HEK293 (cell line): ENCODE measurements at regions not wholly inside any gene's neighbourhood (a gene's known extent, or its start where the extent isn't known, plus 50 kb on each side); places are given as distances from the start of the nearest gene placed in this dataset.

Experiments
- CTCF ChIA-PET: fragments of 350-600 bp; formaldehyde crosslinking; extraction: SDS; loops from one replicate; lab custom pipeline; 2021; ENCODE audit warnings: antibody characterized with exemption; lab: Yijun Ruan, JAX
- POLR2A ChIA-PET: fragments of 300-600 bp; formaldehyde crosslinking; extraction: SDS; loops from one replicate; lab custom pipeline; 2020; ENCODE audit warnings: antibody characterized with exemption, inconsistent platforms; lab: Yijun Ruan, JAX
- H3K27ac ChIP-seq: fragments of 200-500 bp; sonication (Bioruptor generic); 2 replicates; pipeline ENCODE4 v1.5.1; 2014; ENCODE audit warnings: low read depth, low read length, control low read depth, inconsistent platforms; ENCODE audit errors: extremely low read depth
- H3K36me3 ChIP-seq, 2 experiments: fragments of 200-500 bp in 1 of 2; sonication (Bioruptor generic) in 1 of 2; 1 replicate in 1 of 2; 2 replicates in 1 of 2; pipeline ENCODE4 v1.5.1; 2014 to 2017; ENCODE audit warnings: inconsistent platforms in 2 of 2, low read length in 2 of 2; ENCODE audit not compliant: control insufficient read depth in 2 of 2, insufficient read depth in 1 of 2
- H3K4me1 ChIP-seq: fragments of 200-500 bp; sonication (Bioruptor generic); 2 replicates; pipeline ENCODE4 v1.5.1; 2014; ENCODE audit warnings: mild to moderate bottlenecking, low read length, inconsistent platforms; ENCODE audit not compliant: control insufficient read depth, insufficient read depth
- H3K4me3 ChIP-seq: 2 replicates; pipeline ENCODE4 v1.5.1; 2011; ENCODE audit warnings: low read depth, mild to moderate bottlenecking, control low read depth, low read length, moderate library complexity
- H3K9me3 ChIP-seq: fragments of 200-500 bp; sonication (Bioruptor generic); 2 replicates; pipeline ENCODE4 v1.5.1; 2014; ENCODE audit warnings: low read depth, low read length, inconsistent platforms; ENCODE audit not compliant: control insufficient read depth, insufficient read depth
- GFI1B ChIP-seq: fragments of 450-650 bp; formaldehyde crosslinking; IDR thresholded peaks from 2 replicates; pipeline ENCODE4 v1.5.1; 2016; ENCODE audit warnings: missing biosample characterization, missing genetic modification characterization
- GLI4 ChIP-seq: fragments of 450-650 bp; formaldehyde crosslinking; IDR thresholded peaks from 2 replicates; pipeline ENCODE4 v1.5.1; 2016; ENCODE audit warnings: missing biosample characterization, missing genetic modification characterization
- KLF10 ChIP-seq: fragments of 450-650 bp; IDR thresholded peaks from 2 replicates; pipeline ENCODE4 v1.5.1; 2018; ENCODE audit warnings: missing biosample characterization, mild to moderate bottlenecking, missing genetic modification characterization
- SALL2 ChIP-seq: fragments of 450-650 bp; formaldehyde crosslinking; IDR thresholded peaks from 2 replicates; pipeline ENCODE4 v1.5.0; 2017; ENCODE audit warnings: missing biosample characterization, mild to moderate bottlenecking, missing genetic modification characterization, borderline replicate concordance
- SCRT1 ChIP-seq: fragments of 450-650 bp; formaldehyde crosslinking; IDR thresholded peaks from 2 replicates; pipeline ENCODE4 v1.5.1; 2016; ENCODE audit warnings: missing biosample characterization, missing genetic modification characterization, borderline replicate concordance
- SP3 ChIP-seq: fragments of 450-650 bp; formaldehyde crosslinking; IDR thresholded peaks from 2 replicates; pipeline ENCODE4 v1.5.1; 2016; ENCODE audit warnings: missing biosample characterization, missing genetic modification characterization
- TRIM28 ChIP-seq: IDR thresholded peaks from 2 replicates; pipeline ENCODE4 v1.6.1; 2011; ENCODE audit warnings: low read length, control low read depth, borderline replicate concordance
- ZBTB7A ChIP-seq: fragments of 450-650 bp; formaldehyde crosslinking; IDR thresholded peaks from 2 replicates; pipeline ENCODE4 v1.5.1; 2016; ENCODE audit warnings: low read depth, missing biosample characterization, missing genetic modification characterization
- ZFP3 ChIP-seq: fragments of 450-650 bp; formaldehyde crosslinking; IDR thresholded peaks from 2 replicates; pipeline ENCODE4 v1.5.1; 2016; ENCODE audit warnings: low read depth, missing biosample characterization, missing genetic modification characterization
- ZNF184 ChIP-seq: fragments of 450-650 bp; IDR thresholded peaks from 2 replicates; pipeline ENCODE4 v1.5.1; 2018; ENCODE audit warnings: missing biosample characterization, mild to moderate bottlenecking, missing genetic modification characterization
- ZNF2 ChIP-seq: fragments of 450-650 bp; formaldehyde crosslinking; IDR thresholded peaks from 2 replicates; pipeline ENCODE4 v1.5.1; 2016; ENCODE audit warnings: missing biosample characterization, missing genetic modification characterization
- ZNF302 ChIP-seq: fragments of 450-650 bp; formaldehyde crosslinking; IDR thresholded peaks from 2 replicates; pipeline ENCODE4 v1.5.1; 2016; ENCODE audit warnings: missing biosample characterization, missing genetic modification characterization, low read depth
- ZNF37A ChIP-seq: fragments of 450-650 bp; IDR thresholded peaks from 2 replicates; pipeline ENCODE4 v1.5.1; 2018; ENCODE audit warnings: missing biosample characterization, missing genetic modification characterization
- ZNF394 ChIP-seq: fragments of 450-650 bp; formaldehyde crosslinking; IDR thresholded peaks from 2 replicates; pipeline ENCODE4 v1.5.1; 2016; ENCODE audit warnings: missing biosample characterization, missing genetic modification characterization, mild to moderate bottlenecking, moderate library complexity, borderline replicate concordance
- ZNF426 ChIP-seq: fragments of 450-650 bp; formaldehyde crosslinking; IDR thresholded peaks from 2 replicates; pipeline ENCODE4 v1.5.1; 2017; ENCODE audit warnings: missing biosample characterization, missing genetic modification characterization, mild to moderate bottlenecking, inconsistent platforms, moderate library complexity
- ZNF510 ChIP-seq: fragments of 450-650 bp; formaldehyde crosslinking; IDR thresholded peaks from 2 replicates; pipeline ENCODE4 v1.5.1; 2018; ENCODE audit warnings: mild to moderate bottlenecking, missing genetic modification characterization, missing biosample characterization; ENCODE audit not compliant: insufficient replicate concordance
- ZNF654 ChIP-seq: fragments of 450-650 bp; formaldehyde crosslinking; IDR thresholded peaks from 2 replicates; pipeline ENCODE4 v1.5.1; 2016; ENCODE audit warnings: low read depth, missing biosample characterization, missing genetic modification characterization
- ZSCAN30 ChIP-seq: fragments of 450-650 bp; IDR thresholded peaks from 2 replicates; pipeline ENCODE4 v1.5.1; 2018; ENCODE audit warnings: missing biosample characterization, mild to moderate bottlenecking, missing genetic modification characterization, moderate library complexity
- TF ChIP-seq, protein P1 (sequence below): fragments of 450-650 bp; formaldehyde crosslinking; IDR thresholded peaks from 2 replicates; pipeline ENCODE4 v1.5.1; 2016; ENCODE audit warnings: missing biosample characterization, missing genetic modification characterization, borderline replicate concordance
- TF ChIP-seq, protein P2 (sequence below): fragments of 450-650 bp; formaldehyde crosslinking; conservative IDR thresholded peaks from 2 replicates; pipeline ENCODE4 v1.5.1; 2016; ENCODE audit warnings: low read depth, missing biosample characterization, missing genetic modification characterization

GRCh38 chr1:185528084-185528676 is 206.0 kb upstream of the HMCN1 start (continued):
- TF ChIP-seq SCRT1 (tag by site-specific recombination) = no peak
- TF ChIP-seq ZNF184 (tag by site-specific recombination) = no peak
- no peak for TF ChIP-seq ZBTB7A (tag by site-specific recombination)
- no peak for TF ChIP-seq SP3 (tag by site-specific recombination)
- no peak for TF ChIP-seq ZNF302 (tag by site-specific recombination)
- TF ChIP-seq, all 188 proteins: peak for 0

- Histone ChIP-seq H3K4me3 (no peak overlapping the region), H3K36me3 (no peaks in the 10 kb centered on the region), H3K9me3 (no peaks in the 10 kb centered on the region), H3K27ac (no peak overlapping the region), H3K4me1 (no peaks in the 10 kb centered on the region)
- ChIA-PET CTCF (no interaction called here), POLR2A (no interaction called here)
- no peak for TF ChIP-seq ZNF426 (tag by site-specific recombination)
- TF ChIP-seq ZNF510 = peak; percentile 16
These were observed 207.6 kb upstream of the HMCN1 start for GRCh38 chr1:185526344-185527307.

GRCh38 chr1:185520188-185520920 is 203.3 kb upstream of the IVNS1ABP start:
- H3K27ac ChIP-seq = no peak overlapping the region
- H3K9me3 ChIP-seq = no peaks in the 10 kb centered on the region
- no peak overlapping the region for H3K4me3 ChIP-seq
- ChIA-PET POLR2A (no interaction called here), CTCF (no interaction called here)
- no peaks in the 10 kb centered on the region for H3K4me1 ChIP-seq
- no peaks in the 10 kb centered on the region for H3K36me3 ChIP-seq
- TF ChIP-seq ZNF37A (tag by site-specific recombination) (no peak), ZFP3 (tag by site-specific recombination) (no peak), ZNF394 (tag by site-specific recombination) (no peak), SALL2 (no peak), ZNF654 (tag by site-specific recombination) (no peak), TRIM28 (no peak), ZSCAN30 (tag by site-specific recombination) (no peak), ZNF2 (tag by site-specific recombination) (no peak), GFI1B (tag by site-specific recombination) (no peak), KLF10 (tag by site-specific recombination) (no peak), GLI4 (no peak)
- TF ChIP-seq, protein P1, sequence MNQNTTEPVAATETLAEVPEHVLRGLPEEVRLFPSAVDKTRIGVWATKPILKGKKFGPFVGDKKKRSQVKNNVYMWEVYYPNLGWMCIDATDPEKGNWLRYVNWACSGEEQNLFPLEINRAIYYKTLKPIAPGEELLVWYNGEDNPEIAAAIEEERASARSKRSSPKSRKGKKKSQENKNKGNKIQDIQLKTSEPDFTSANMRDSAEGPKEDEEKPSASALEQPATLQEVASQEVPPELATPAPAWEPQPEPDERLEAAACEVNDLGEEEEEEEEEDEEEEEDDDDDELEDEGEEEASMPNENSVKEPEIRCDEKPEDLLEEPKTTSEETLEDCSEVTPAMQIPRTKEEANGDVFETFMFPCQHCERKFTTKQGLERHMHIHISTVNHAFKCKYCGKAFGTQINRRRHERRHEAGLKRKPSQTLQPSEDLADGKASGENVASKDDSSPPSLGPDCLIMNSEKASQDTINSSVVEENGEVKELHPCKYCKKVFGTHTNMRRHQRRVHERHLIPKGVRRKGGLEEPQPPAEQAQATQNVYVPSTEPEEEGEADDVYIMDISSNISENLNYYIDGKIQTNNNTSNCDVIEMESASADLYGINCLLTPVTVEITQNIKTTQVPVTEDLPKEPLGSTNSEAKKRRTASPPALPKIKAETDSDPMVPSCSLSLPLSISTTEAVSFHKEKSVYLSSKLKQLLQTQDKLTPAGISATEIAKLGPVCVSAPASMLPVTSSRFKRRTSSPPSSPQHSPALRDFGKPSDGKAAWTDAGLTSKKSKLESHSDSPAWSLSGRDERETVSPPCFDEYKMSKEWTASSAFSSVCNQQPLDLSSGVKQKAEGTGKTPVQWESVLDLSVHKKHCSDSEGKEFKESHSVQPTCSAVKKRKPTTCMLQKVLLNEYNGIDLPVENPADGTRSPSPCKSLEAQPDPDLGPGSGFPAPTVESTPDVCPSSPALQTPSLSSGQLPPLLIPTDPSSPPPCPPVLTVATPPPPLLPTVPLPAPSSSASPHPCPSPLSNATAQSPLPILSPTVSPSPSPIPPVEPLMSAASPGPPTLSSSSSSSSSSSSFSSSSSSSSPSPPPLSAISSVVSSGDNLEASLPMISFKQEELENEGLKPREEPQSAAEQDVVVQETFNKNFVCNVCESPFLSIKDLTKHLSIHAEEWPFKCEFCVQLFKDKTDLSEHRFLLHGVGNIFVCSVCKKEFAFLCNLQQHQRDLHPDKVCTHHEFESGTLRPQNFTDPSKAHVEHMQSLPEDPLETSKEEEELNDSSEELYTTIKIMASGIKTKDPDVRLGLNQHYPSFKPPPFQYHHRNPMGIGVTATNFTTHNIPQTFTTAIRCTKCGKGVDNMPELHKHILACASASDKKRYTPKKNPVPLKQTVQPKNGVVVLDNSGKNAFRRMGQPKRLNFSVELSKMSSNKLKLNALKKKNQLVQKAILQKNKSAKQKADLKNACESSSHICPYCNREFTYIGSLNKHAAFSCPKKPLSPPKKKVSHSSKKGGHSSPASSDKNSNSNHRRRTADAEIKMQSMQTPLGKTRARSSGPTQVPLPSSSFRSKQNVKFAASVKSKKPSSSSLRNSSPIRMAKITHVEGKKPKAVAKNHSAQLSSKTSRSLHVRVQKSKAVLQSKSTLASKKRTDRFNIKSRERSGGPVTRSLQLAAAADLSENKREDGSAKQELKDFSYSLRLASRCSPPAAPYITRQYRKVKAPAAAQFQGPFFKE (tag by site-specific recombination) = no peak
- TF ChIP-seq, protein P2, sequence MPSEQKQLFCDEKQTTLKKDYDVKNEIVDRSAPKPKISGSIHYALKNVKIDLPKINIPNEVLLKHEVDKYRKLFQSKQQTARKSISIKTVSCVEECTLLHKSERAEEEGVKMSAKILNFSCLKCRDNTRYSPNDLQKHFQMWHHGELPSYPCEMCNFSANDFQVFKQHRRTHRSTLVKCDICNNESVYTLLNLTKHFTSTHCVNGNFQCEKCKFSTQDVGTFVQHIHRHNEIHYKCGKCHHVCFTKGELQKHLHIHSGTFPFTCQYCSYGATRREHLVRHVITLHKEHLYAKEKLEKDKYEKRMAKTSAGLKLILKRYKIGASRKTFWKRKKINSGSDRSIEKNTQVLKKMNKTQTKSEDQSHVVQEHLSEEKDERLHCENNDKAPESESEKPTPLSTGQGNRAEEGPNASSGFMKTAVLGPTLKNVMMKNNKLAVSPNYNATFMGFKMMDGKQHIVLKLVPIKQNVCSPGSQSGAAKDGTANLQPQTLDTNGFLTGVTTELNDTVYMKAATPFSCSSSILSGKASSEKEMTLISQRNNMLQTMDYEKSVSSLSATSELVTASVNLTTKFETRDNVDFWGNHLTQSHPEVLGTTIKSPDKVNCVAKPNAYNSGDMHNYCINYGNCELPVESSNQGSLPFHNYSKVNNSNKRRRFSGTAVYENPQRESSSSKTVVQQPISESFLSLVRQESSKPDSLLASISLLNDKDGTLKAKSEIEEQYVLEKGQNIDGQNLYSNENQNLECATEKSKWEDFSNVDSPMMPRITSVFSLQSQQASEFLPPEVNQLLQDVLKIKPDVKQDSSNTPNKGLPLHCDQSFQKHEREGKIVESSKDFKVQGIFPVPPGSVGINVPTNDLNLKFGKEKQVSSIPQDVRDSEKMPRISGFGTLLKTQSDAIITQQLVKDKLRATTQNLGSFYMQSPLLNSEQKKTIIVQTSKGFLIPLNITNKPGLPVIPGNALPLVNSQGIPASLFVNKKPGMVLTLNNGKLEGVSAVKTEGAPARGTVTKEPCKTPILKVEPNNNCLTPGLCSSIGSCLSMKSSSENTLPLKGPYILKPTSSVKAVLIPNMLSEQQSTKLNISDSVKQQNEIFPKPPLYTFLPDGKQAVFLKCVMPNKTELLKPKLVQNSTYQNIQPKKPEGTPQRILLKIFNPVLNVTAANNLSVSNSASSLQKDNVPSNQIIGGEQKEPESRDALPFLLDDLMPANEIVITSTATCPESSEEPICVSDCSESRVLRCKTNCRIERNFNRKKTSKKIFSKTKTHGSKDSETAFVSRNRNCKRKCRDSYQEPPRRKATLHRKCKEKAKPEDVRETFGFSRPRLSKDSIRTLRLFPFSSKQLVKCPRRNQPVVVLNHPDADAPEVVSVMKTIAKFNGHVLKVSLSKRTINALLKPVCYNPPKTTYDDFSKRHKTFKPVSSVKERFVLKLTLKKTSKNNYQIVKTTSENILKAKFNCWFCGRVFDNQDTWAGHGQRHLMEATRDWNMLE = no peak
